Suprapubic skin (tissue), 4 donors: ENCODE measurements at regions not wholly inside any gene's neighbourhood (a gene's known extent, or its start where the extent isn't known, plus 50 kb on each side); places are given as distances from the start of the nearest gene placed in this dataset.

Source experiments
- DNase-seq, 2 donors: peaks; one replicate each; pipeline ENCODE4 v3.0.0-alpha.2; 2019; ENCODE audit warnings: low spot score in 2 of 2
- H3K27ac ChIP-seq: fragments of 200-600 bp; sonication (generic); one replicate; pipeline ENCODE4 v1.5.1; 2019
- H3K27me3 ChIP-seq: fragments of 200-600 bp; sonication (generic); one replicate; pipeline ENCODE4 v1.5.1; 2019
- H3K36me3 ChIP-seq: fragments of 200-600 bp; sonication (generic); one replicate; pipeline ENCODE4 v1.5.1; 2019
- H3K4me1 ChIP-seq: fragments of 200-600 bp; sonication (generic); one replicate; pipeline ENCODE4 v1.5.1; 2019
- H3K4me3 ChIP-seq: fragments of 200-600 bp; sonication (generic); one replicate; pipeline ENCODE4 v1.5.1; 2019; ENCODE audit warnings: mild to moderate bottlenecking
- H3K9me3 ChIP-seq: fragments of 200-600 bp; sonication (generic); one replicate; pipeline ENCODE4 v1.5.1; 2019
- CTCF ChIP-seq, 2 donors: fragments of 200-600 bp in 1 of 2; fragments of 450-650 bp in 1 of 2; sonication (generic) in 1 of 2; IDR thresholded peaks; one replicate each; pipeline ENCODE4 v1.5.1; 2016 to 2019; ENCODE audit warnings: antibody characterized with exemption in 2 of 2, mild to moderate bottlenecking in 1 of 2, moderate library complexity in 1 of 2
- EP300 ChIP-seq: sonication (generic); formaldehyde crosslinking; IDR thresholded peaks from one replicate; pipeline ENCODE4 v1.6.1; 2017; ENCODE audit warnings: antibody characterized with exemption
- POLR2A ChIP-seq, 2 donors: fragments of 450-650 bp; IDR thresholded peaks; one replicate each; pipeline ENCODE4 v1.6.1; 2017; ENCODE audit warnings: antibody characterized with exemption in 2 of 2, mild to moderate bottlenecking in 2 of 2, moderate library complexity in 2 of 2
- POLR2AphosphoS5 ChIP-seq, 3 donors: sonication (generic); formaldehyde crosslinking; IDR thresholded peaks; one replicate each; pipeline ENCODE4 v1.6.1; 2017; ENCODE audit warnings: antibody characterized with exemption in 3 of 3
- WGBS: methylation state at CpG from one replicate; pipeline ENCODE4 v1.1.5; 2018; 5-methylcytosine and 5-hydroxymethylcytosine counted together

- no peaks in the 10 kb centered on the region for H3K9me3 ChIP-seq
- TF ChIP-seq POLR2AphosphoS5 (IDR thresholded peaks at IDR 0.05) (no peak), POLR2A (IDR thresholded peaks at IDR 0.05) (no peak), CTCF (IDR thresholded peaks at IDR 0.05) (no peak), EP300 (no peak)
- H3K4me1 ChIP-seq = no peaks in the 10 kb centered on the region
- no peaks in the 10 kb centered on the region for H3K27me3 ChIP-seq
- H3K36me3 ChIP-seq = no peaks in the 10 kb centered on the region
- no peak overlapping the region for H3K4me3 ChIP-seq
- whole genome bisulfite sequencing = 85% methylated on average over 1 of the region's 1 CpG
- no peak overlapping the region for H3K27ac ChIP-seq
- DNase-seq = no peak
Observed at GRCh38 chr12:82090165-82090564, 268.0 kb downstream of the CCDC59 start.

DNA sequence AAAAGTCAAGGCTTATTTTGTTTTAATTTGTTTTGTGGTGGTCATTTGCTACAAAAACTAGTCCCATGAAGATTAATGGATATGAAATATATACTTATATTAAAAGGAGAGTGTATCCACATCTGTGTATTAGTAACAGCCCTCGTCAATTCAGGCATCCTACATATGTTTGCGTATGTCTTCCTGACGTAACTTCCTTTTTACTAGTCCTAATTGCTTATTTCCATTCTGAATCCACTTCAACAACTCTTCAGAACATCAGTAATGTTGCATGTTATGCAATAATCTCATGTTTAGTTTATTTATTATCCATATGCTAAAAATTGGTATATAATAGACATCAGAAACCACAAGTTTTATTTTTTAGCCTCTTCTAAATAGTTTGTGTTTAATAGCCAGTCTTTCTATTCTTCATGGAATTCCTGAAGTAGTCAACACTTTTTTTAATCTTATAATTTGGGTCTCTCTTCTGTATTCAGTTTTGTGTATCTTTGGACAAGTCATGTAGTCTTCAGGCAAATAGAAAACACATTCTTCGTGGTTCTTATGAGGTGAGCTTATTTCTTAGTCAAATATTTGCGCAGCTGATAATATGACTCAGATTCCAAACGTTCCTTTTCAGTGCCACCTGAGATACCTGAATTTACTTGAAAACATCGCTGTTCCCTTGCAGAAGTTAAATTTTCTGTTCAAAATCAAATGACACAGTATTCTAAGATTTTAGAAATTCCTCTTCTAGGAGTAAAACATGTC is 268.6 kb downstream of the CCDC59 start:
- H3K9me3 ChIP-seq = no peaks in the 10 kb centered on the region
- no peak overlapping the region for H3K4me3 ChIP-seq
- no peak for TF ChIP-seq POLR2A (IDR thresholded peaks at IDR 0.05)
- no peak for TF ChIP-seq EP300
- no peak for TF ChIP-seq POLR2AphosphoS5 (IDR thresholded peaks at IDR 0.05)
- no peak for TF ChIP-seq CTCF (IDR thresholded peaks at IDR 0.05)
- DNase-seq = no peak
- H3K27me3 ChIP-seq = no peaks in the 10 kb centered on the region
- 75% methylated on average over 7 of the region's 7 CpGs for WGBS
- H3K4me1 ChIP-seq = no peaks in the 10 kb centered on the region
- H3K27ac ChIP-seq = no peak overlapping the region
- no peaks in the 10 kb centered on the region for H3K36me3 ChIP-seq

- 64% methylated on average over 3 of the region's 3 CpGs for WGBS
- H3K4me1 ChIP-seq = no peaks in the 10 kb centered on the region
- H3K4me3 ChIP-seq = no peak overlapping the region
- no peak overlapping the region for H3K27ac ChIP-seq
- H3K36me3 ChIP-seq = no peaks in the 10 kb centered on the region
- H3K27me3 ChIP-seq = no peaks in the 10 kb centered on the region
- H3K9me3 ChIP-seq = no peaks in the 10 kb centered on the region
- DNase-seq = no peak
- no peak for TF ChIP-seq POLR2A (IDR thresholded peaks at IDR 0.05)
- no peak for TF ChIP-seq POLR2AphosphoS5 (IDR thresholded peaks at IDR 0.05)
- no peak for TF ChIP-seq CTCF (IDR thresholded peaks at IDR 0.05)
- TF ChIP-seq EP300 = no peak
Observed at GRCh38 chr12:82082501-82082900, 275.7 kb downstream of the CCDC59 start.

DNA sequence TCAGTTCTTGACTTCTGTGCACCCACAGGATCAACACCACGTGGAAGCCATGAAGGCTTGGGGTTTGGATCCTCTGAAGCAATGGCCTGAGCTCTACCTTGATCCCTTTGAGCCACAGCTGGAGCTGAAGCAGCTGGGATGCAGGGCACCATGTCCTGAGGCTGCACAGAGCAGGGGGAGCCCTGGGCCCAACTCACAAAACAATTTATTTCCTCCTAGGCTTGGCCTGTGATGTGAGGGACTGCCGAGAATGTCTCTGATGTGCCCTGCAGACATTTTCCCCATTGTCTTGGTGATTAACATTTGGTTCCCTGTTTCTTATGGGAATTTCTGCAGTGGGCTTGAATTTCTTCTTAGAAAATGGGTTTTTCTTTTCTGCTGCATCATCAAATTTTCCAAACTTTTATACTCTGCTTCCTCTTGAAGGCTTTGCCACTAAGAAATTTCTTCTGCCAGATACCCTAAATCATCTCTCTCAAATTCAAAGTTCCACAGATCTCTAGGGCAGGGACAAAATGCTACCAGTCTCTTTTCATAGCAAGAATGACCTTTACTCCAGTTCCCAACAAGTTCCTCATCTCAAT is 288.2 kb downstream of the CCDC59 start:
- no peaks in the 10 kb centered on the region for H3K27me3 ChIP-seq
- no peaks in the 10 kb centered on the region for H3K36me3 ChIP-seq
- no peaks in the 10 kb centered on the region for H3K9me3 ChIP-seq
- H3K4me3 ChIP-seq = no peak overlapping the region
- 34% methylated on average over 2 of the region's 2 CpGs for WGBS
- TF ChIP-seq CTCF (IDR thresholded peaks at IDR 0.05) (no peak), EP300 (no peak), POLR2A (IDR thresholded peaks at IDR 0.05) (no peak), POLR2AphosphoS5 (IDR thresholded peaks at IDR 0.05) (no peak)
- DNase-seq = no peak
- H3K4me1 ChIP-seq = no peaks in the 10 kb centered on the region
- H3K27ac ChIP-seq = no peak overlapping the region

DNA sequence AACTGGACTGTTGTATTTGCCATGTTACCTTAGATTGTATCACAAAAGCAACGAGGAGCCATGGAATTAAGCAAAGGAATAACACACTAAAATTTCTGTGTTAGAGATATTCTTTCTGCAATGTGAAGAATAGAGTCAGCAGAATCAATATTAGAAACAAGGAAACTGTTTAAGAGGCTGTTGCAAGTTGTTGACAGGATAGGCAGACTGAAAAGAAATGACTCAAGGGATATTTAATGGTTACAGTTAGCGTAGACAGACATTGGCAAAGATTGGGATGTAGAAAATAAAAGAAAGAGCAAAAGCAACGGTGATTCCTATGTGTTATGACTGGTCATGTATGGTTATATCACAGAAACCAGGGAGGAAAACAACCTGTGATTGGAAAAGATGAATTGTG is 299.0 kb upstream of the PPFIA2 start:
- TF ChIP-seq POLR2AphosphoS5 (IDR thresholded peaks at IDR 0.05) = no peak
- TF ChIP-seq CTCF (IDR thresholded peaks at IDR 0.05) = no peak
- TF ChIP-seq EP300 = no peak
- TF ChIP-seq POLR2A (IDR thresholded peaks at IDR 0.05) = no peak
- WGBS = 63% methylated on average over 3 of the region's 3 CpGs
- Histone ChIP-seq H3K27ac (no peak overlapping the region), H3K4me1 (no peaks in the 10 kb centered on the region), H3K27me3 (no peaks in the 10 kb centered on the region), H3K9me3 (no peaks in the 10 kb centered on the region), H3K36me3 (no peaks in the 10 kb centered on the region), H3K4me3 (no peak overlapping the region)
- DNase-seq = no peak
